ENCODE measurements at regions not wholly inside any gene's neighbourhood (a gene's known extent, or its start where the extent isn't known, plus 50 kb on each side); places are given as distances from the start of the nearest gene placed in this dataset.

- Histone ChIP-seq H3K79me2 (ENCODE audit: insufficient read depth, low read length) (no peaks in the 10 kb centered on the region), H2AFZ (ENCODE audit: low read length) (no peak overlapping the region)
Observed at GRCh38 chr10:107803546-107803945, 639.0 kb upstream of the SORCS1 start.

GRCh38 chr10:107800061-107800460 is 635.6 kb upstream of the SORCS1 start:
- Histone ChIP-seq H3K79me2 (ENCODE audit: insufficient read depth, low read length) (no peaks in the 10 kb centered on the region), H4K20me1 (ENCODE audit: insufficient read depth, low read length, poor library complexity, severe bottlenecking) (no peaks in the 10 kb centered on the region), H3K9ac (ENCODE audit: low read depth, low read length, poor library complexity, severe bottlenecking) (no peak overlapping the region), H3K27me3 (ENCODE audit: insufficient read depth, low read length, poor library complexity, severe bottlenecking) (no peaks in the 10 kb centered on the region), H3K4me1 (ENCODE audit: insufficient read depth, low read length, poor library complexity, severe bottlenecking) (no peaks in the 10 kb centered on the region), H3K9me2 (replicated peaks; ENCODE audit: low read depth, low read length) (no peaks in the 10 kb centered on the region), H3K4me2 (ENCODE audit: low read depth, low read length, poor library complexity, severe bottlenecking) (no peak overlapping the region), H3K4me3 (ENCODE audit: low read length, poor library complexity, severe bottlenecking) (no peak overlapping the region), H3K36me3 (ENCODE audit: insufficient read depth, low read length) (no peaks in the 10 kb centered on the region), H2AFZ (ENCODE audit: low read length) (no peak overlapping the region), H3F3A (ENCODE audit: low read depth) (no peaks in the 10 kb centered on the region), H3K9me3 (ENCODE audit: insufficient read depth, low read depth, low read length) (no peaks in the 10 kb centered on the region)
- TF ChIP-seq CTCF (conservative IDR thresholded peaks at IDR 0.05; ENCODE audit: low read length) (no peak), EZH2phosphoT487 (IDR thresholded peaks at IDR 0.05; ENCODE audit: borderline replicate concordance) (no peak)

More at GRCh38 chr10:107803546-107803945, 639.0 kb upstream of the SORCS1 start:
- no peaks in the 10 kb centered on the region for H4K20me1 ChIP-seq (ENCODE audit: insufficient read depth, low read length, poor library complexity, severe bottlenecking)
- H3K27me3 ChIP-seq (ENCODE audit: insufficient read depth, low read length, poor library complexity, severe bottlenecking) = no peaks in the 10 kb centered on the region
- no peak overlapping the region for H3K9ac ChIP-seq (ENCODE audit: low read depth, low read length, poor library complexity, severe bottlenecking)
- H3K9me2 ChIP-seq (replicated peaks; ENCODE audit: low read depth, low read length) = no peaks in the 10 kb centered on the region
- H3F3A ChIP-seq (ENCODE audit: low read depth) = no peaks in the 10 kb centered on the region
- H3K4me2 ChIP-seq (ENCODE audit: low read depth, low read length, poor library complexity, severe bottlenecking) = no peak overlapping the region
- no peaks in the 10 kb centered on the region for H3K4me1 ChIP-seq (ENCODE audit: insufficient read depth, low read length, poor library complexity, severe bottlenecking)
- no peaks in the 10 kb centered on the region for H3K36me3 ChIP-seq (ENCODE audit: insufficient read depth, low read length)
- no peaks in the 10 kb centered on the region for H3K9me3 ChIP-seq (ENCODE audit: insufficient read depth, low read depth, low read length)
- TF ChIP-seq EZH2phosphoT487 (IDR thresholded peaks at IDR 0.05; ENCODE audit: borderline replicate concordance) = no peak
- no peak for TF ChIP-seq CTCF (conservative IDR thresholded peaks at IDR 0.05; ENCODE audit: low read length)
- no peak overlapping the region for H3K4me3 ChIP-seq (ENCODE audit: low read length, poor library complexity, severe bottlenecking)

- H3K9me2 ChIP-seq (replicated peaks; ENCODE audit: low read depth, low read length) = no peaks in the 10 kb centered on the region
- H3K36me3 ChIP-seq (ENCODE audit: insufficient read depth, low read length) = no peaks in the 10 kb centered on the region
- no peak for TF ChIP-seq CTCF (conservative IDR thresholded peaks at IDR 0.05; ENCODE audit: low read length)
- TF ChIP-seq EZH2phosphoT487 (IDR thresholded peaks at IDR 0.05; ENCODE audit: borderline replicate concordance) = no peak
- H3K4me3 ChIP-seq (ENCODE audit: low read length, poor library complexity, severe bottlenecking) = no peak overlapping the region
- H2AFZ ChIP-seq (ENCODE audit: low read length) = no peak overlapping the region
- H3K27me3 ChIP-seq (ENCODE audit: insufficient read depth, low read length, poor library complexity, severe bottlenecking) = no peaks in the 10 kb centered on the region
- H3K9ac ChIP-seq (ENCODE audit: low read depth, low read length, poor library complexity, severe bottlenecking) = no peak overlapping the region
- H3K9me3 ChIP-seq (ENCODE audit: insufficient read depth, low read depth, low read length) = no peaks in the 10 kb centered on the region
- no peaks in the 10 kb centered on the region for H3K4me1 ChIP-seq (ENCODE audit: insufficient read depth, low read length, poor library complexity, severe bottlenecking)
- H3F3A ChIP-seq (ENCODE audit: low read depth) = no peaks in the 10 kb centered on the region
- H3K4me2 ChIP-seq (ENCODE audit: low read depth, low read length, poor library complexity, severe bottlenecking) = no peak overlapping the region
- H4K20me1 ChIP-seq (ENCODE audit: insufficient read depth, low read length, poor library complexity, severe bottlenecking) = no peaks in the 10 kb centered on the region
- H3K79me2 ChIP-seq (ENCODE audit: insufficient read depth, low read length) = no peaks in the 10 kb centered on the region
Observed at GRCh38 chr10:107790271-107790670, 625.8 kb upstream of the SORCS1 start.

All from Loucy (cell line).